NOMO-1 treated with dmso at 0.1 percent for 144 hours (cell line): ENCODE measurements at regions not wholly inside any gene's neighbourhood (a gene's known extent, or its start where the extent isn't known, plus 50 kb on each side); places are given as distances from the start of the nearest gene placed in this dataset.

Experiments used
- DNase-seq: peaks from one replicate; lab custom pipeline; 2025; ENCODE audit not compliant: unreplicated experiment; lab: John Stamatoyannopoulos, UW

DNA sequence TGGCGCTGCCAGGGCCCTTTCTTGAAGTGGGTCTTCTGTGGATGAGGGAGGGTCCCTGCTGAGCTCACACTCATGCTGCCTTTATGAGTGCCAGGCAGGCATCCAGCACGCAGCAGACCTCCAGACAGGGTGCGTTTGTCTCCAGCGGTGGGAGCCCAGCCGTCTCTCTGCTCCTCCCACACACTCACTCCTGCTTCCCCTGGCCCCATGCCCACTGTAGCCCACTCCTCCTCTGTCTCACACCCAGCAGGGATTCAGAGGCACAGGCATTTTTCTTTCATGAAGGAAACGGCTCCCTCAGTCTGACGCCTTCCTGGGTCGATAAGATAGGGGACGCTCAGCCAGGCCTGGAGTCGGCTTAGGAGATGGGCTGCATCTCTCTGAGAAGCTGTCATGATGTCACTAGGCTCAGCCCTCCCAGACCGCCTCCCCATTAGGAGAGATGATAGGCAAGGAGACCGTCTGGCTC is 183.9 kb upstream of the NCAM1 start:
- no peak for DNase-seq

DNA sequence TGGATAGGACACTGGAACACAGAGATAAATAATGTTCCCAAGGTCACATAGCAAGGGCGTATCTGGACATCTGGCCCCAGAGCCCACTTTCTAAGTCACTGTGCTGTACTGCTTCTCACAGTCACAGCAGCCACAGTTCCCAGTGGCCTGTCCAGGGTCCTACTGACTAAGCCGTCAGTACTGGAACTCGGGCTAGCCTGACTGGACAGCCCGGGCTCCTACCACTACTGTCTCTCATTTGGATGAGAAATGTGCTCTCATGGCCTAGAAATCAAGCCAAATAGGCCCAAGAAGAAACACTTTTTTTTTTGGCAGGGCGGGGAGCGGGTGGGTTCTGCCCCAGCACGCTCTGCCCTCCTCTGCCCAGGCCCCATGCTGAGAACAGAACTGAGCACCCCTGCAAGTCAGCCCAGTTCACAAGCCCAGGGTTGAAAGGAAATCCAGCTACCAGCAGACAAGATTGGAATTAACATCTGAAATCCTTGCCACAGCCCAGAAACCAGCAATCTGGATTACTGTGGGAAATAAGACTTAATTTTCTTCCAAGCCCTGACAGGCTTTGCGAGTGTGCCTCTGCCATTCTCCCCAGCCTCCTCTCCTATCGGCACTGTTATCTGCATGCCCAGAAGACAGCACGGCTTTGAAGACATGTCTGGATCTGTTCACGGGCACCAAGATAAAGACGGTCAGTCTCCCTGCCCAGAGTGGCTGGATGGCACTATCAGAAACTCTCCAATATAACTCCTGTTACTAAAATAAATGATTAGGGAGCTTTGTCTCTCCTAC is 182.9 kb upstream of the NCAM1 start:
- no peak for DNase-seq

GRCh38 chr11:112778877-112779266 is 182.3 kb upstream of the NCAM1 start:
- no peak for DNase-seq

DNA sequence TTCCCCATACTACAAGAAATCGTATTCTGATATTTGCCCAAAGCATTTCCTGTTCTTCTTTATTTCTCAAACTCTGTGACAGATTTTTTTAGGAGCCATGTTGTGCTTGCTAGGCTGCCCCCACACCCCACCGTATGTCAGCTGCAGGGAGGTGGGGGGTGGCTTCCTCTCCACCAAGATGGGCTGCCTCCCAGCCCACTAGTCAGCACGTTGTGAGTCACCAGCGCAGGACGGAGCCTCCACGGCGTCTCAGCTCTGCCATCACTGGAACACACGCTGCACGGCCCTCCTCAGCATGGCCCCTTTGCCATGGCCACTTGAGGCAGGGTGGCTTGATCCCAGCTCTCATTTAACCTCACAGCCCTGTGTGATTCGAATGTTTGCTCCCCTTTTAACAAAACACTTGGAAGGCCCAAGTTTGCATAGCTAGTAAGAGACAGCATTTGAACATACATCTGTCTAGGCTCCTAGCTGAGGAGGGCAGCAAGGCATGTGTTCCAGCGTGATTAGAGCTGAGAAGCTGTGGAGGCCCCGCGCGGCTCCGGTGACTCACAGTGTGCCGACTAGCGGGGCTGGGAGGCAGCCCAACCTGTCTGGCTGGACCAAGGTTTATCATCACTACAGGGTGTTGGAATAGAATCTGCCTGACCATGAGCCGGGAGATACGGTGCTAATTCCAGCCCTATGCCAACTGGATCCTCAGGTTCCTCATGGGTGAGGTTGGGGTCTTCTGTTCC is 180.7 kb upstream of the NCAM1 start:
- no peak for DNase-seq

- no peak for DNase-seq
Observed at GRCh38 chr11:112783945-112784322, 177.3 kb upstream of the NCAM1 start.

DNA sequence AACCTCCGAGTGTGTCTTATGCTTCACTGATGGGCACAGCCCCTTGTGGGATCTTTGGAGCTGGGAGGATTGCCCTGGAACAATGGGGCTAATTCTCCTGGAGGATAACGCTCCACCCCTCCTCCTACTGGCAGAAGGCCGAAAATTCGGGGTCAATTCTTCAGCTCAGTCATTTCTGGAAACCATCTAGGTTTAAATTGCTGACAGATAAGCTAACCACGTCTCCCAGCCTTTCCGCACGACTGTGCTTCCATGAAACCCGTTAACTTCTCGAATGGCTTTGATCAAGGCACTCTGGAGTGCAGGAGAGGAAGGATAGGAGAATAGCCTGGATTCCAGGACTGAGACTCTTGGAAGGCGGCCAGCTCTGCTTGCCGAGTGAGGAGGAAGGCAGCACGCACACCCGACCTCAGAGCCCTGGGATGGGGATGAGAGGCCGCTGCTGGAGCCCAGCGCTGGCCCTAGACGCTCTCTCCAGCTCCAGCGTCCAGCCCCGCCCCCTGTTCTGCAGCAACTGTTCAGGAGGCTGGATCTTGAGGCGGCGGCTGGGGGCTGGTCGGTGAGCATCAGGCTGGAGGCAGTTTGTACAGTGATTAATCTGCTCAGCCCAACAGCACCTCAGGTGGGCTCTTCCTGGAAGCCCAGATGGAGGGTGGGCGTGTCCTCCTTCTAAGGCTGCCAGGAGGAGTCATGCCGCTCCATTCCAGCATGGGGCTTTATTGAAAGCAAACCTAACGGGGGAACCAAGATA is 176.7 kb upstream of the NCAM1 start:
- no peak for DNase-seq

DNA sequence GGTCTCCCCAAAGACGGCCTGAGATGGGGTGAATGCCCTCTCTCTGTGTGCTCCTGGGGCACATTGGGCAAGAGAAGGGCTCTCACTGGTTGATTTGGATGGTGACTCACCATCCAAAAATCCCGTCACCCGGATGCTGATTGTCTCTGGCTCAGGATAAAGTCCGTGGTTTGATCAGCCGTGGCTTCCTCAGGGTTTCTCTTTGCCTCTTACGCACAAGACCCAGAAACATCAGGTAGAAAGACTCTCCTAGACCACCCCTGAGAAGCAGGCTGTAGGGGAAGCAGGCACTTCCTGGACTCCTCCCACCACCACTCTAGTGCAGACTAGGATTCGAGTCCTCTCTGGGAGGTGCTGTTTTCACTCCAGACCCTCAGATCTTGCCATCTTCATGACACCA is 176.1 kb upstream of the NCAM1 start:
- no peak for DNase-seq

DNA sequence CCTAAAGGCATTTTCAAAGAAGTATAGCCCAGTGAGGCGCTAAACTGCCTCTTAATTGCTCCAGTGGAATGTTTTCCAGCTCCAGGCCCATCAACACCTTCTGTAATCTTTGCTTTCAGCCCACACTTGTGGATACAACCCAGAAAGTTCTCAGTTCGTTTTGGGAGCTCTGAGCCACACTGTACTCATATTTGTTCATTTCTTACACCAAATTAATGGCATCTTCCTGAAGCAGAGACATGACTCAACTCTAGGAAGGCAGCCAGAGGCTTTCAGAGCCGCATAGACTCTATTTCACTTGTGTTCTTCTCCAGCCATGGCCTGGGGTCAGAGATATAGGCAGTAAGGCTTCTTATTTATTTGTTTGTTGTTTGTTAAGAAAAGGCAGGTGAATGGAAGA is 175.5 kb upstream of the NCAM1 start:
- no peak for DNase-seq

- no peak for DNase-seq
Observed at GRCh38 chr11:112786196-112786595, 175.0 kb upstream of the NCAM1 start.

GRCh38 chr11:112786886-112787530 is 174.2 kb upstream of the NCAM1 start:
- DNase-seq = no peak

GRCh38 chr11:112789481-112789880 is 171.7 kb upstream of the NCAM1 start:
- no peak for DNase-seq

DNA sequence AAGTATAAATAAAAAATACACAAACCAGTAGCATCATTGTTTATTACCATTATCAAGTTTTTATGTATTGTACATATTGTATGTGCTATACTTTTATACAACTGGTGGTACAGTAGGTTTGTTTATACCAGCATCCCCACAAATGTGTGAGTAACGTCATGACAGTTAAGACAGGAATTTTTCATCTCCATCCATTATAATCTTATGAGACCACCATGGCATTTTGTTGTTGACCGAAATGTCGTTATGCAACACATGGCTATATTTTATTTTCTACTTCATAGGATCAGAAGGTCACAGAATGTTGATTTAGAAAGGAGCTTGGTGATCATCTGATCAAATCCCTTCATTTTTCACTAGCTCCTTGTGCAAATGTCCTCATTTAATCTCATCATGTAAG is 170.9 kb upstream of the NCAM1 start:
- no peak for DNase-seq

GRCh38 chr11:112792070-112792469 is 169.2 kb upstream of the NCAM1 start:
- no peak for DNase-seq

DNA sequence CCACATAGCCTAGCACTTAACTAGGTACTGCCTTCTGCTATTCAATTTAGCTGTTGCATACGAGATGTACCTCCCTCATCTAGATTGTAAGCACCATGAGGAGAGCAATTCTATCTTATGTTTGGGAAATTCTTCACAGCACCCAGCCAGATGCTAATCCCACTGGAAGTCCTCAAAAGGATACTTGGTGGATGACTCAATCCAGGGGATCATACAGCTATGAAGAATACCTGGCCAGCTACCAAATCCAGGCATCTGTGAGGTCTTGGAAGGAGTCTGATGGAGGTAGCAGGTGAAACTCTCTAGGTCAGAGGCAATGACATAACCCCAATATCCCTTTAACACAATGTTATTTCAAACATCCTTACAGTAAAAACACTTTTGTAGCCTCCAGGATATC is 167.8 kb upstream of the NCAM1 start:
- no peak for DNase-seq

GRCh38 chr11:112794331-112794846 is 166.8 kb upstream of the NCAM1 start:
- DNase-seq = no peak

DNA sequence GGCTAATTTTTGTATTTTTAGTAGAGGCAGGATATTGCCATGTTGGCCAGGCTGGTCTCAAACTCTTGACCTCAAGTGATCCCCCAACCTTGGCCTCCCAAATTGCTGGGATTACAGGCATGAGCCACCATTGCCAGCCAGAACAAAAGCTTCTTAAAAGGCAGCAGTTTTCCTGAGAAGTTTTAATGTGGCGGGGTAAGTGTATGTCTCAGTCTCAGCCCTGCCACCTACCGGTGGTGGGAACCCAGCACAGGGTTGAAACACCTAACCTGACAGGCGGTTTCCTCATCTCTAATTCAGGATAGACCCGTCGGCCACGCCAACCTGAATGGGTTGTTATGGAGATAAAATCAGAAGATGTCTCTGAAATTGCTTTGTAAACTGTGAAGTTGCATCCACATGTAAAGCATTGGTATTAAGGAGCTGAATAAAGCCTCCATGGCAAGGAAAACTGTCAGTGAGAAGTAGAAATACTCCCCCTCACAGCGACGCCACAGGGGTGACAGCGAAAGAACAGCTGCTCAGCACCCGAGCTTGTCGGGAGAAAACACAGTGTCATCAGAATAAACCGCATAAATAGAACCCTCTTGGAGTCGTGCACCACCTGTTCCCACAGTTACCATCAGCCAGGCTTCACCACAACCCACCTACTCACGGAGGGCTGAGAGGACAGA is 165.9 kb upstream of the NCAM1 start:
- peak; percentile 7 for DNase-seq

GRCh38 chr11:112795911-112796649 is 165.1 kb upstream of the NCAM1 start:
- no peak for DNase-seq

DNA sequence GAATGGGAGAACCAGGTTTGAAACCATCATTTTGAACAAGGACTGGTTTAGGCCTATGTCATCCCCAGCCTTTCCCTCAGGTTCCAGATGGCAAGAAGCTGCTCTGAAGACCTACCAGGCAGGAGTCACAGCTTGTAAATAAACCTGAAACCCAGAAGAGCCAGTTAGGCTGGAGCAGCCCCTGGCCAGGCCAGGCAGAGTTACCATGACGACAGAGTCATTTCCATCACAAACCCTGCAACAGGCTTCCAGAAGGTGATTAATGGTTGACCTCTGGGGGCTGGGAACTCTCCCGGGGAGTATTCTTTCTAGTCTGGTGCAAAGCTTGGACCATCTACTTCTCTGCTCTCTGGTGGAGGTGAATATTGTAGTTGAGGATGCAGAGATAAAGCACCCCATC is 164.1 kb upstream of the NCAM1 start:
- DNase-seq = no peak

DNA sequence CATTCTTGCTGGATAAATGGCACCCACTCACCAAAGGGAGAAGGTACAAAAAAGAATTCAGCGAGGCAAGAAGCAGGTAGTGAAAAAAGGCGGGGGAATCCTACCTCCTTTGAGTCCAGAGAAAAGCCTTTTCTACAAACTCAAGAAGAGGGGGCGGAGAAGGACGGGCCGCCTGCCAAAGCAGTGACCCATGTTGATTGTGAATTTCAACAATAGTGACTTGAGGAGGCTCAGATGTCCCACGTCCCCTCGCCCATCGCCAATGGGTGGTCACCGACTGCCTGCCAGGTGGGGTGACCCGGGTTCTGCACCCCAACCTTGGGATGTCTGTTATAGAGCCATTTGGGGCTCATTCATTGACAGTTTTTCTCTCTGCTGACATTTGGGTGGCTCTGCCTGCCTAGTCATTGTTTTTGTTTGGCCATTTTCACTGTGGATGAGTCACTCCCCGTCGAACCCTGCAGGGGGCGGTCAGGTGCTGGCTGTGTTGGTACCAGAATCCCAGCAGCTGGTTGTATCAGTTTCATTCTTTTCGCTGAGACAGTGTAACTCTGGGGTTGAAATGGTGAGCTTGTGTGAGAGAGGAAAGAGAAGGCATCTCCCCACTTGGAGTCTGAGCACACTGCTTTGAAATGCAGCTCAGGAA is 163.4 kb upstream of the NCAM1 start:
- peak; percentile 22 for DNase-seq
